ENCODE measurements at regions not wholly inside any gene's neighbourhood (a gene's known extent, or its start where the extent isn't known, plus 50 kb on each side); places are given as distances from the start of the nearest gene placed in this dataset.
"Not testable (repeated sequence)": the region's sequence is repeated elsewhere in the genome, so short reads cannot be mapped to it uniquely, and the experiment has no call there.

DNA sequence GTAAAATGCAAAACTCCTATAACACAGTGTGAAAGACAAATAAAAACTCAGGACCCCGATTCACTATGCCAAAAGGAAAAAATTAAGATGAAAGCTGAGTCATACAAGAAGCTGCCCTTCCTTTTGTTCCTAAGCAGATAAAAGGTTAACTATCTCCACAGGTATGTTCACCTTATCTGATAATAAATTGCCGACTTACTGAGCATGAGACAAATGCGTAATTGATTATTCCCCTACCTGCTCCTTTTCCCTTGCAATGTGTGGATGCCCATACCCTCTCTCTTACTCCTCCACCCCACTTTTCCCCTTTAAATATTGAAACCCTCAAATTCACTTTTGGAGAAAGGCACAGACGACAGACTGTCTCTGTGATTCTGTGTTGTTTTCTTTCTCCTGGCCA is 148.6 kb upstream of the TMEM260 start:
- ChIA-PET CTCF (interaction anchor here (1.0 kb wide), 1 partner anchor 9 kb away, joined by 3 read pairs; no protein-coding TSS in a partner anchor), POLR2A (no interaction called here)
- TF ChIP-seq CTCF (IDR thresholded peaks at IDR 0.05; ENCODE audit: control extremely low read depth, extremely low read depth, low read depth, missing control alignments): no peak

DNA sequence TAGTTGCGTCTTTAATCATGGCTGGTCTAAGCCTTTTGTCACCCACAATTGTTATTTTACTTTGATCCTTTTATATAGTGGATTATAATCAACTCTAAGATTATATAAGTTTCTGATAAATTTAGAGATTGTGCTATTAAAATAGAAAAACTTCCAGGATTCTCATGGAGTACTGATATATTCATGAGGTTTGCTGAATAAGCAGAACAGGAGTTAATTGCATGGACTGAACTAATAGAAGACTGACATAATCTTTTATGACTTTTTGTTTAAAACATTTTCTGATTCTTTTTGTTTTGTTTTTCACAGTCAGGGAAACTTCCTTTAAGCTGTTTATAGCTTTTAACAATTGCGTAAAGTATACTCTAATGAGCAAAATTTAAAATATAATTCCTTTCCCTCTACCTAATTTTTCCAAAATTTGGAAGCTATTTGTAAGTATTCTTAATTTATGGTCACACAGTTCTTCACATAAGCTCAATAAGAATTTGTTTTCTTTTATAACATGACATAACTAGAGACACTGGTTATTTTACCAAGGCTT is 129.9 kb upstream of the TMEM260 start:
- POLR2A ChIA-PET: no interaction called here
- CTCF ChIA-PET: interaction anchor here (1.2 to 1.9 kb wide), 3 partner anchors 21 to 41 kb away, joined by 3 to 7 read pairs (median 5); no protein-coding TSS in a partner anchor

More for the DNA sequence above, 148.6 kb upstream of the TMEM260 start:
- no peak for DNase-seq (ENCODE audit: extremely low spot score)

DNA sequence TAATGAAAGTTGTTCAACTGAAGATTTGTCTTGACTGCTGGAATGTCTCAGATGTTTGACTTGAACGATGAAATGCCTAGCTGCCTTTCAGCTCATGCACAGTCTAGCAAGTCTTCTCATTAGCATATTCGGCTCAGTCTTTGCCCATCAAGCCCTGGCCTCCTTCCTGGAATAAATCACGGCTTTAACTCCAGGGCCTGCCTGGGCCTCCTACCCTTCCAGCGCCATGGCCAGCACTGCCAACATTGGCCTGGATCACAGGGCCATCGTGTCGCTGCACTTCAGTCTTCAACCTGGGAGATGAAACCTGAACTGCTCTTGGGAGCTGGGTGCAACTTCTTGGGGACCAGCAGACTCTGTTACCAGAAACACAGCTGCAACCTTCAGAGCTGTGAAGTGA is 126.7 kb upstream of the TMEM260 start:
- POLR2A ChIA-PET: no interaction called here
- CTCF ChIA-PET: no interaction called here
- no peak for DNase-seq (ENCODE audit: extremely low spot score)

More for the DNA sequence above, 129.9 kb upstream of the TMEM260 start:
- TF ChIP-seq CTCF (IDR thresholded peaks at IDR 0.05; ENCODE audit: control extremely low read depth, extremely low read depth, low read depth, missing control alignments): no peak
- DNase-seq (ENCODE audit: extremely low spot score): no peak

DNA sequence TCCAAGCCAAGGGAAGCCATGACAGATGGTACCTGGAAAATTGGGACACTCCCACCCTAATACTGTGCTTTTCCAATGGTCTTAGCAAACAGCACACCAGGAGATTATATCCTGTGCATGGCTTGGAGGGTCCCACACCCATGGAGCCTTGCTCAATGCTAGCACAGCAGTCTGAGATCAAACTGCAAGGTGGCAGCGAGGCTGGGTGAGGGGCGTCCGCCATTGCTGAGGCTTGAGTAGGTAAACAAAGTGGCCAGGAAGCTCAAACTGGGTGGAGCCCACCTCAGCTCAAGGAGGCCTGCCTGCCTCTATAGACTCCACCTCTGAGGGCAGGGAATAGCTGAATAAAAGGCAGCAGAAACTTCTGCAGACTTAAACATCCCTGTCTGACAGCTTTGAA is 124.9 kb upstream of the TMEM260 start:
- CTCF ChIA-PET: interaction anchor here (1.3 to 1.5 kb wide), 2 partner anchors 11 to 20 kb away, joined by 5 read pairs; no protein-coding TSS in a partner anchor
- POLR2A ChIA-PET; DNase-seq (ENCODE audit: extremely low spot score): not testable (repeated sequence)

More for the DNA sequence above, 126.7 kb upstream of the TMEM260 start:
- no peak for TF ChIP-seq CTCF (IDR thresholded peaks at IDR 0.05; ENCODE audit: control extremely low read depth, extremely low read depth, low read depth, missing control alignments)

DNA sequence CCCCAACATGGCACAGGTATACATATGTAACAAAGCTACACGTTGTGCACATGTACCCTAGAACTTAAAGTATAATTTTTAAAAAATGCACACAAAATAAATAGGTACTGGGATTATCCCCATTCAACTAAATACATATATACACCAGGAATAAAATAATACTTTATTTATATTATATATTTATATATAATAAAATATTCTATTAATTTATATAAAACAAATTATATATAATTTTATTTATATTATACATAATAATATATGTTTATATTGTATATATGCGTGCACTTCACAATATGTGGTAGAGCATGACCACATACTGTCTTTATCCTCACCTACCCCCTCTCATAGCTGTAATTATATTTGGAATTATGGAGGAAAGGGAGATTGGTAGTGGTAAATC is 119.1 kb upstream of the TMEM260 start:
- ChIA-PET CTCF (interaction anchor here (0.9 to 2.0 kb wide), 5 partner anchors 12 to 702 kb away, joined by 3 to 10 read pairs (median 3); no protein-coding TSS in a partner anchor), POLR2A (no interaction called here)
- DNase-seq (ENCODE audit: extremely low spot score): no peak
- no peak for TF ChIP-seq CTCF (IDR thresholded peaks at IDR 0.05; ENCODE audit: control extremely low read depth, extremely low read depth, low read depth, missing control alignments)

DNA sequence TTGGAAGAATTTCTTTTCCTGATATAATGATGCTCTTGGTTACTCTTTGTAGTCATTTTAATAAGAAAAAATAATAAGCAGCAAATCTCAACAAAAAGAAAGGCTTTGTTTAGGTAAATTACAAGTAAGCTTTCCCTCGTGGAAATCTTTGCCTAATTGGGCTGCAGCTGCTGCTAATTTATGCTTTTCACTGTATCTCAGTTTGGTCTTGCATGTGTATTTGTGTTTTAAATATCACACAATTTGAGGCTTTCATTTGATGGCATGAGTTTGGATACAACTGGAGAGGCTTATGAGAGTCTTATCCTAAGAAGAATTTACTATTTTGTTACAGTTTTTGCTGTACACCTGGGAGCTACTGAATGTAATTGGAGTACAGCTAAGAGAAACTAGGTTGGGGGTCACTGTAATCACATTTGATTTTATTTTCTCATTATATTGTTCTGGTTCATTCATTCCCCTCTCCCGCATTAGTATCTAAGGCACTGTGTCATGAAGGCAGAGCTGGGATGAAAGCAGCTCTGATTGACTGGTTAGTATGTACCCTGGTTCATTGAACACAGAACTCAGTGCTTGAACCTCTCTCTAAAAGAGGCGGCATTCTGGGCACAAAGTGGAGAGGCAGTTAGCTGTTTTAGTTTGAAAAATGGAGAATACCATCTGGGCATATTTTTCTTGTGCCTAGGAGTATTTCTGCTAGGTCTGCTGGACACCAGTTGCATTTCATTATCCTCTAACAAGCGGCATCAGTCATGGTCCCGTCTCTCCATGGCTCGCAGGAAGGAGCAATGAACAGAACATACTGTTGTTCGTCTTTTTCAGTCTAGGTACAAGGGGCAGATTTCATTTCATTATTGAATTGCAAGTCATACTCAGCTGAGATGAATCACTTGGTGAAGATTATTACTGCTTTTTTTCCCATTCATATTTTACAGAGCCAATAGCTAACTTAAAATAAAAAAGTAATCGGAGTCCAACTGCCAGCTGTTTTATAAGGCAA is 118.0 kb upstream of the TMEM260 start:
- CTCF ChIA-PET: interaction anchor here (0.9 to 2.0 kb wide), 5 partner anchors 11 to 703 kb away, joined by 3 to 10 read pairs (median 3); no protein-coding TSS in a partner anchor
- POLR2A ChIA-PET: no interaction called here
- DNase-seq (ENCODE audit: extremely low spot score): no peak
- no peak for TF ChIP-seq CTCF (IDR thresholded peaks at IDR 0.05; ENCODE audit: control extremely low read depth, extremely low read depth, low read depth, missing control alignments)

Measured in GM10248 (cell line).